ENCODE measurements at regions not wholly inside any gene's neighbourhood (a gene's known extent, or its start where the extent isn't known, plus 50 kb on each side); places are given as distances from the start of the nearest gene placed in this dataset.

- no peak for DNase-seq (ENCODE audit: low read depth in 2 of 2)
Observed at GRCh38 chr2:217274578-217274977, 414.7 kb upstream of the TNP1 start.

GRCh38 chr2:217273851-217274250 is 414.0 kb upstream of the TNP1 start:
- DNase-seq (ENCODE audit: low read depth in 2 of 2), result no peak

GRCh38 chr2:217273162-217273561 is 413.3 kb upstream of the TNP1 start:
- no peak for DNase-seq (ENCODE audit: low read depth in 2 of 2)

- DNase-seq (ENCODE audit: low read depth in 2 of 2), result no peak
Observed at GRCh38 chr2:217271813-217272212, 411.9 kb upstream of the TNP1 start.

- DNase-seq (ENCODE audit: low read depth in 2 of 2), result no peak
Observed at GRCh38 chr2:217270485-217271121, 410.7 kb upstream of the TNP1 start.

- no peak for DNase-seq (ENCODE audit: low read depth in 2 of 2)
Observed at GRCh38 chr2:217269701-217270484, 410.0 kb upstream of the TNP1 start.

DNA sequence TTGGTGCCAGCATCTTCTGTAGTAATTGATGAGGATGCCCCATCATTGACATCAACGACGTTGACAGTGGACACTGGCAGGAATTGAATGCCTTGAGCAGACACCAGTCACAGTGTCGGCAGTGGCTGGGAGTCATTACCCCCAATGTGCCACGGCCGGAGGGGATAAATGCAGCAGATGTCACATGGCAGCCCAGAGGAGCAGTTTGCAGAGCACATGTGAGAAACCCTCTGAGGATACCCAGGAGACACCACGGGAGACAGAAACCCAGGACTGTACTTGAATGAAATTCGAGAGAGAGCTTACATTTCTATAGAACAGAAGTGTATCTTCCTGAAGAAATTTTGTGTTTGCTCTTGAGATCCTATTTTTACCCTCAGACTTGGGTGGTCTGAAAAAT is 409.1 kb upstream of the TNP1 start:
- DNase-seq (ENCODE audit: low read depth in 2 of 2), result no peak

DNA sequence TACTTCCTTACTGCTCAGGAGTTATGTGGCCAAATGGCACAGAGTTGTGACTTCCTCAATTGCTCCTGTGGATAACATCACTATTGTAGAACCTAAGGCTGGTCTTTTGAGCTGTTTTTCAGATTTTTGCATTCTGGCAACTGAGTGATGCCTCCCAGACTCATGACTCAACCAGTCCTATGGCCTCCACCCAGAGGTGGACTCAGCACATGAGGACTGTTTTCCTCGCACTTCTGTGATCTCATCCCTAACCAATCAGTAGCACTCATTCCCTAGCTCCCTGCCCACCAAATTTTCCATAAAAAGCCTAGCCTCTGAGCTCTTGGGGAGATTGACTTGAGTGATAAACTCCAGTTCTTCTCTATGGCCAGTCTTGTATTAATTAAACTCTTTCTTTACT is 407.9 kb upstream of the TNP1 start:
- no peak for DNase-seq (ENCODE audit: low read depth in 2 of 2)

- DNase-seq (ENCODE audit: low read depth in 2 of 2), result no peak
Observed at GRCh38 chr2:217263756-217264155, 403.9 kb upstream of the TNP1 start.

- DNase-seq (ENCODE audit: low read depth in 2 of 2), result no peak
Observed at GRCh38 chr2:217262911-217263310, 403.0 kb upstream of the TNP1 start.

DNA sequence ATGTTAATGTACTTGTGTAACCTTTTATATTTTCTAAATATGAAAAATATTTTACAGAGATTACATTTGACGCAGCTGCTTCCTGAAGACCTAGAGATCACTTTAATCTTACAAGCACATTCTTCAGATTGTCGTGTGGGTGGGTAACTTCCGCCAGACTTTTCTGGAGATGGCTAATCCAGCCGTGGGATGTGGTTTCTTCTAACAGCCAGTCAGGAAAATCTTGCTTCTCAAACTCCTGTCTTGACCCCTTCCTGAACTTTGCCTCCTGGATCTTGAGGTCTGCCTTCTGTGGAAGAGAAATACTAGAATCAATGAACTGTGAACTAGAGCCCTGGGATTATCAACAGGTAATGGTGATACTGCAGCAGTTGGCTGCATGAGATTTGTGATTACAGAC is 401.6 kb upstream of the TNP1 start:
- no peak for DNase-seq (ENCODE audit: low read depth in 2 of 2)

GRCh38 chr2:217260441-217261115 is 400.7 kb upstream of the TNP1 start:
- no peak for DNase-seq (ENCODE audit: low read depth in 2 of 2)

DNA sequence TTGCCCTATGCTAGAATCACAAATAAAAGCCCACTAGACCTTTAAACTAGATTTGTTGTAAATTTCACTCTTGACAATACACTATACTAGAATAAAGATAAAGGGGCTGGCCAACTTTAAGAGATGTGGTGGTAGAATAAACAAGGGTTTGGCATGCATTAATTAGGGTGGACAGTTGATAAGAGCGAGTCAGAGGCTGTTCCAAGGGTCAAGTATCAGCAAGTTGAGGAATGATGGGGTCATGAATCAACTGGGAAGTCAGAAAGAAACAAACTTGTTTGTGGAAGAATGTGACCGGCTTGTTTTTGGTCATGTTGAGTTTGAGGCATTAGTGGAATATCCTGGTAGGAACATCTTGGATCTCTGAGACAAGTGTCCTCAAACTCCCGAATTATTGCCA is 398.3 kb upstream of the TNP1 start:
- no peak for DNase-seq (ENCODE audit: low read depth in 2 of 2)

DNA sequence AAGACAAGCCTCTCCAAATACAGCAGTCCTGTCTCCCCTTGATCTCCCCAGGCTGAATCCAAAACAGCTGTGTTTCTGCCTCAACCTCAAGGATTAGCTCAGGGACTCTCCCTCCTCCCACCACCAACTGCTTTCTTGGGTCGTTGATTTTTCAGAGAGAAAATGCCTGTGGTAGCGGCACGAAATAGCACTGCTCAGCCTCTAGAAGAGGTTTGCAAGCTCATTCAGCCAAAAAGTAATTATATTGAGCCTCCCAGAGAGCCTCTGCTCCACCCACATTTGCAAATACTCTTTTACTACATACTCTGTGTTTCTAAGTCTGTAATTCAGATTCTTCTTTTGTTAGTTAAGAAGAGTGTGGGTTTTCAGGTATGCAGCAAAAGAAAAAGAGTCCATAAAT is 396.4 kb upstream of the TNP1 start:
- no peak for DNase-seq (ENCODE audit: low read depth in 2 of 2)

DNA sequence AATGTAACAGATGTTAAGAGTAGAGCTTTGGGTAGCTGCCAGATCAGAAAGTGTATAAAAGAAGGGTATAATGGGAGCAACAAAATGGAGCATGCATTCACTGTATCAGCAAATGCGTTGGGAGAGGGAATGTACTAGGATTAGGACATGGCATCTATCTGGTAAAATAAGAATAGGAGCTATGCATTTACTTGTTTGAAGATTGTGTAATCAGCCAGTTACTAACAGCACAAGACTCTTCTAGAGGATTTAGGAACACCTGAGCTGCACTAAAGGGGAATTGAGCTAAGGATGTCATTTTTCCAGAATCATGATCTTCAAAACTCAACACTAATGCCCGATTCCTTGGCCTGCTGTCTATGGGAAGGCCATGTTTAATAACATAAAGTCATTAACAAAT is 394.2 kb upstream of the TNP1 start:
- DNase-seq (ENCODE audit: low read depth in 2 of 2), result no peak

- DNase-seq (ENCODE audit: low read depth in 2 of 2), result no peak
Observed at GRCh38 chr2:217252181-217252580, 392.3 kb upstream of the TNP1 start.

DNA sequence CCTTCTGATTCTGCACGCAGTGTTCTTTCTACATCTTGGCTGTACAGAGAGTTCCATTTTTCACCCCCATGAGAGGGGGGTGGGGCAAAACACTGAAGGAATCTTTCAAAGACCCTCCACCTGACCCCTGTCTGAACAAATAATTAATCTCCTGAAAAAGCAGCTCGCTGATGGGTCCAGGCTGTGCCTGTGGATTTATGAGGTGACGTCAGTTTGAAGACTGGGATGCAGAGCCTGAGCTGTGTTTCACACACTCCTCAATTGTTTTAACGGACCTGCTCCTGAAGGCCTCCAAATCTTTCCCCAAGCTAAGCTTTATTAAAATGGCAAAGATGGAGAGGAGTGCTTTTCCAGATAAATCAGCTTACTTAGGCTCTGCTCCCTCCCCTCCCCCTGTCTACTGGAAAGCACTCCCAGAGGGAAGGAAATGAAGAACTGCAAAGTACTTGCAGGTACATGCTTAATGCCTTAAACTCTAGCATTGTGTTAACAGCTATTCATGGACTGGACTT is 390.2 kb upstream of the TNP1 start:
- DNase-seq (ENCODE audit: low read depth in 2 of 2), result no peak

DNA sequence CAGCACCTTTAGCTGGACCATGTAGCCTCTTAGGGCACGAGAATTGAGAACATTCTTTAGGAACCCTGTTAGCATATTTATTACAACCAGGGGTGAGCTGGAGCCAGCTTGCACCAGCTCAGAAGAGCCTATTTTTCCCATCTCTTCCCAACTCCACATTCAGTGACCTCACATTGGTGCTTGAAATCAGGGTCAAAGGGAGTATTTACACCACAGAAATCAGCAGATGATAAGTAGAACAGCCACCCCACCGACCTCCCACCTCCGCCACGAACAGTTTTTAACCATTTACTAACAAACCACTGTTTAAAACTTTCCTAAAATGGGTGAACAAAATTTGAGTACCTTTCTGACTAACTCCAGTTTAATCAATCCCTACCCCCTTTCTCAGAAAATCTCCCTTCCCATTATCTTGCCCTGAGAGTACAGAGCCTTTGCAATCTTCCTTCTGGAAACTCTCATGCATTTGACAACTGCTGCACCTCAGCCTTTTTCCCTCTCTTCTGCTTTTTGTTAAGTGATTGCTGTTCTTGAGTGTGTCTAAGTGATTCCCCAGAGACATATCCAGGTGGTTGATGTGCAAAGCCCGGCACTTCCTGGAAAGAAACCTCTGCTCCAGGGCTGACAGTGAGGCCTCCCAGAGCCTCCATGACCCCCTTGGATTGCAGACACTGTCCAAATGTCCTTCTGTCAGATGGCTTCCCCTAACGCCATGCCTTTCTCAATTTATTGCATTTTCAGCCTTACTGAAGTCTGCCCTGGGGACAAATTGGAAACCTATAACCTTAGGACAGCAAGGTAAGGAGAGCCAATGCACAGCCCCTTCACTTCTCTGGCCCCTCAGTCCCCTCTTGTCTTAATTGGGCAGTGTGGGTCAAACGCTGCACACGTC is 389.5 kb upstream of the TNP1 start:
- no peak for DNase-seq (ENCODE audit: low read depth in 2 of 2)

- no peak for DNase-seq (ENCODE audit: low read depth in 2 of 2)
Observed at GRCh38 chr2:217248312-217248935, 388.6 kb upstream of the TNP1 start.

DNA sequence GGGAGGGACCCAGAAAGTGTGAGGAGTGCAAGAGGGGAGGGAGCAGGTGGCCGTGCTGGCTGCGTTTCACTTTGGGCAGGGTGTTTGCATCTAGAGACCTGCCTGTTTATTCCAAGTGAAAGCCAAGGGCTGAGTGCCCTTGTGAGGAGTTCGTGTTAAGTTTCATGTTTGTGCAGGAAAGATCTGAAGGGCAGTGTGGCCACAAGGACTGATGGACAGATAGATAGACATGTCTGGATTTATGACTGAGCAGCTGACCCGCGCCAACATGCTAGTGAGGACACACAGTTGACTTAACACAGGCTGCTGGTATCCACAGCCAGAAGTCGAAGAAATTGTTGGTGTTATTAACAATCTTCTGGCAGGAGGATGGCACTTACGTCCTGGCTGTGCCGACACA is 387.6 kb upstream of the TNP1 start:
- no peak for DNase-seq (ENCODE audit: low read depth in 2 of 2)

DNA sequence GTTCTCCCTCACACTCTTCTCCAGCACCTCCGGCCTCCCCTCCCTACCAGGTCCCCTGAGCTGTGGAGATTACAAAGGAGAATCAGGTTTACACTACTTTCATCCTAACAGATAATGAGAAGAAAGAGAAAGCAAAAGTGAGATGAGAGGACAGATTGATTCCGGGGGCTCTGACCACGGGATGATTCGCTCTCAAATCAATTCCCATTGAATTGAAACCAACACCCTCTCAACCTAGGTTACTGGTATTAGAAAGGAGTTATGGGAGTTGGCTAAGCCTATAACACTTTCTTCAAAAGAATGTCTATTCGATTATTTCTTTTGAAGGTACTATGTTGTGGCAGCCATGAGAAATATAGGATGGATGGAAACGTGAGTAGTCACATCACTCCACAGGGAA is 386.2 kb upstream of the TNP1 start:
- no peak for DNase-seq (ENCODE audit: low read depth in 2 of 2)
